ENCODE measurements at regions not wholly inside any gene's neighbourhood (a gene's known extent, or its start where the extent isn't known, plus 50 kb on each side); places are given as distances from the start of the nearest gene placed in this dataset.

GRCh38 chr1:212519131-212519530 lies 86.4 kb downstream of the NENF start:
- H3K9ac ChIP-seq (ENCODE audit: control insufficient read depth, insufficient read depth, low read length): no peak overlapping the region
- DNase-seq (ENCODE audit: low read depth, low spot score) (no peak), FAIRE-seq (no peak), ATAC-seq (no peak)
- in situ Hi-C loops (cut with MboI) (no loop called here), intact Hi-C loops (cut with micrococcal nuclease; ENCODE audit: unreplicated experiment) (no loop called here)
- 16% methylated on average over 2 of the region's 2 CpGs for WGBS (ENCODE audit: insufficient coverage, insufficient replicate concordance, low lambda C conversion rate, missing lambda C conversion rate)
- POLR2A ChIA-PET: interaction anchor here (0.6 kb wide), 1 partner anchor 319 kb away, joined by 4 read pairs; no protein-coding TSS in a partner anchor
- no peak overlapping the region for H2AFZ ChIP-seq (ENCODE audit: control insufficient read depth, low read depth, low read length)
- H3K27ac ChIP-seq (ENCODE audit: control insufficient read depth, insufficient read depth): no peak overlapping the region
- BruUV-seq (replicated peaks): no TSS peak
- TF ChIP-seq GABPA (IDR thresholded peaks at IDR 0.05; ENCODE audit: low read depth) (no peak), SRF (IDR thresholded peaks at IDR 0.05; ENCODE audit: low read depth in 2 of 2, low read length in 2 of 2) (no peak), SMC3 (IDR thresholded peaks at IDR 0.05; ENCODE audit: borderline replicate concordance, low read length) (no peak), CBX5 (IDR thresholded peaks at IDR 0.05; ENCODE audit: low read depth) (no peak), TARDBP (IDR thresholded peaks at IDR 0.05; ENCODE audit: borderline replicate concordance) (no peak), HCFC1 (IDR thresholded peaks at IDR 0.05; ENCODE audit: low read length) (no peak), MEF2B (IDR thresholded peaks at IDR 0.05; ENCODE audit: partially characterized antibody, poor library complexity, severe bottlenecking) (no peak), MTA2 (IDR thresholded peaks at IDR 0.05; ENCODE audit: low read depth) (no peak), PAX5 (IDR thresholded peaks at IDR 0.05; ENCODE audit: borderline replicate concordance, low read depth, low read length) (no peak)
- TF ChIP-seq, protein P1, sequence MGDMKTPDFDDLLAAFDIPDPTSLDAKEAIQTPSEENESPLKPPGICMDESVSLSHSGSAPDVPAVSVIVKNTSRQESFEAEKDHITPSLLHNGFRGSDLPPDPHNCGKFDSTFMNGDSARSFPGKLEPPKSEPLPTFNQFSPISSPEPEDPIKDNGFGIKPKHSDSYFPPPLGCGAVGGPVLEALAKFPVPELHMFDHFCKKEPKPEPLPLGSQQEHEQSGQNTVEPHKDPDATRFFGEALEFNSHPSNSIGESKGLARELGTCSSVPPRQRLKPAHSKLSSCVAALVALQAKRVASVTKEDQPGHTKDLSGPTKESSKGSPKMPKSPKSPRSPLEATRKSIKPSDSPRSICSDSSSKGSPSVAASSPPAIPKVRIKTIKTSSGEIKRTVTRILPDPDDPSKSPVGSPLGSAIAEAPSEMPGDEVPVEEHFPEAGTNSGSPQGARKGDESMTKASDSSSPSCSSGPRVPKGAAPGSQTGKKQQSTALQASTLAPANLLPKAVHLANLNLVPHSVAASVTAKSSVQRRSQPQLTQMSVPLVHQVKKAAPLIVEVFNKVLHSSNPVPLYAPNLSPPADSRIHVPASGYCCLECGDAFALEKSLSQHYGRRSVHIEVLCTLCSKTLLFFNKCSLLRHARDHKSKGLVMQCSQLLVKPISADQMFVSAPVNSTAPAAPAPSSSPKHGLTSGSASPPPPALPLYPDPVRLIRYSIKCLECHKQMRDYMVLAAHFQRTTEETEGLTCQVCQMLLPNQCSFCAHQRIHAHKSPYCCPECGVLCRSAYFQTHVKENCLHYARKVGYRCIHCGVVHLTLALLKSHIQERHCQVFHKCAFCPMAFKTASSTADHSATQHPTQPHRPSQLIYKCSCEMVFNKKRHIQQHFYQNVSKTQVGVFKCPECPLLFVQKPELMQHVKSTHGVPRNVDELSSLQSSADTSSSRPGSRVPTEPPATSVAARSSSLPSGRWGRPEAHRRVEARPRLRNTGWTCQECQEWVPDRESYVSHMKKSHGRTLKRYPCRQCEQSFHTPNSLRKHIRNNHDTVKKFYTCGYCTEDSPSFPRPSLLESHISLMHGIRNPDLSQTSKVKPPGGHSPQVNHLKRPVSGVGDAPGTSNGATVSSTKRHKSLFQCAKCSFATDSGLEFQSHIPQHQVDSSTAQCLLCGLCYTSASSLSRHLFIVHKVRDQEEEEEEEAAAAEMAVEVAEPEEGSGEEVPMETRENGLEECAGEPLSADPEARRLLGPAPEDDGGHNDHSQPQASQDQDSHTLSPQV (IDR thresholded peaks at IDR 0.05): no peak
- TF ChIP-seq, protein P2, sequence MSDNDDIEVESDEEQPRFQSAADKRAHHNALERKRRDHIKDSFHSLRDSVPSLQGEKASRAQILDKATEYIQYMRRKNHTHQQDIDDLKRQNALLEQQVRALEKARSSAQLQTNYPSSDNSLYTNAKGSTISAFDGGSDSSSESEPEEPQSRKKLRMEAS (IDR thresholded peaks at IDR 0.05; ENCODE audit: low read depth, low read length): no peak
- no peak overlapping the region for H3K4me2 ChIP-seq (ENCODE audit: control insufficient read depth, insufficient read depth)
- H4K20me1 ChIP-seq (ENCODE audit: control insufficient read depth, insufficient read depth): no peaks in the 10 kb centered on the region; the same call in 1 of the 2 replicates
- H3K9me3 ChIP-seq (replicated peaks; ENCODE audit: control insufficient read depth, insufficient read depth, low read length): no peaks in the 10 kb centered on the region
- no peaks in the 10 kb centered on the region for H3K79me2 ChIP-seq (ENCODE audit: control insufficient read depth, insufficient read depth, low read length)
- CTCF ChIA-PET: interaction anchor here (0.7 to 0.9 kb wide), 3 partner anchors 10 to 63 kb away, joined by 3 to 4 read pairs (median 3); no protein-coding TSS in a partner anchor
- peaks cover 3 to 4% of the 10 kb centered on the region in 2 experiments; a peak in 3 of 4 replicates for H3K27me3 ChIP-seq (replicated peaks in 1 of 2; ENCODE audit: control insufficient read depth in 2 of 2, insufficient read depth in 2 of 2, low read length in 1 of 2)
- SMC1A ChIA-PET (ENCODE audit: uncharacterized antibody, unreplicated experiment): interaction anchor here (0.7 to 1.4 kb wide), 4 partner anchors 8 to 263 kb away, joined by 3 to 4 read pairs (median 3); no protein-coding TSS in a partner anchor
- RAD21 ChIA-PET (ENCODE audit: unreplicated experiment): no interaction called here
- H3K4me1 ChIP-seq (ENCODE audit: control insufficient read depth, insufficient read depth, low read length): no peaks in the 10 kb centered on the region
- no peaks in the 10 kb centered on the region for H3K36me3 ChIP-seq (ENCODE audit: control insufficient read depth in 2 of 2, insufficient read depth in 2 of 2, low read length in 1 of 2)
- no peak overlapping the region for H3K4me3 ChIP-seq
